Vagina (tissue), 2 donors: ENCODE measurements at regions not wholly inside any gene's neighbourhood (a gene's known extent, or its start where the extent isn't known, plus 50 kb on each side); places are given as distances from the start of the nearest gene placed in this dataset.
A peak's percentile ranks its signal among the peaks of the same experiment; 100 is the strongest.

Source experiments
- DNase-seq, 2 donors: peaks; one replicate each; pipeline ENCODE4 v3.0.0-alpha.2; 2017; ENCODE audit errors: extremely low spot score in 2 of 2
- H3K27ac ChIP-seq: fragments of 200-600 bp; sonication (generic); one replicate; pipeline ENCODE4 v1.5.1; 2019
- H3K27me3 ChIP-seq: fragments of 200-600 bp; sonication (generic); one replicate; pipeline ENCODE4 v1.5.1; 2019
- H3K36me3 ChIP-seq, 2 donors: fragments of 200-600 bp; sonication (generic); one replicate each; pipeline ENCODE4 v1.5.1; 2017 to 2019
- H3K4me1 ChIP-seq: fragments of 200-600 bp; sonication (generic); one replicate; pipeline ENCODE4 v1.5.1; 2019
- H3K4me3 ChIP-seq, 2 donors: fragments of 200-600 bp; sonication (generic); 1 replicate in 1 of 2; 2 replicates in 1 of 2; pipeline ENCODE4 v1.5.1; 2016 to 2019
- H3K9me3 ChIP-seq: fragments of 200-600 bp; sonication (generic); one replicate; pipeline ENCODE4 v1.5.1; 2019
- CTCF ChIP-seq, 3 experiments: fragments of 450-650 bp in 2 of 3; fragments of 200-600 bp in 1 of 3; sonication (generic) in 1 of 3; IDR thresholded peaks; one replicate each; pipeline ENCODE4 v1.5.1; 2017 to 2019; ENCODE audit warnings: antibody characterized with exemption in 3 of 3, mild to moderate bottlenecking in 2 of 3, moderate library complexity in 2 of 3
- POLR2A ChIP-seq, 2 donors: fragments of 450-650 bp; IDR thresholded peaks; one replicate each; pipeline ENCODE4 v1.6.1; 2017; ENCODE audit warnings: antibody characterized with exemption in 2 of 2, mild to moderate bottlenecking in 2 of 2, moderate library complexity in 2 of 2
- POLR2AphosphoS5 ChIP-seq, 2 donors: sonication (generic); formaldehyde crosslinking; IDR thresholded peaks; one replicate each; pipeline ENCODE4 v1.9.0; 2017; ENCODE audit warnings: antibody characterized with exemption in 2 of 2, mild to moderate bottlenecking in 2 of 2, low read depth in 1 of 2; ENCODE audit not compliant: insufficient read depth in 1 of 2
- intact Hi-C: fragments of 100-400 bp; cut with DNase I; formaldehyde crosslinking; loops from one replicate; pipeline ENCODE4 v1.15.1; 2023

DNA sequence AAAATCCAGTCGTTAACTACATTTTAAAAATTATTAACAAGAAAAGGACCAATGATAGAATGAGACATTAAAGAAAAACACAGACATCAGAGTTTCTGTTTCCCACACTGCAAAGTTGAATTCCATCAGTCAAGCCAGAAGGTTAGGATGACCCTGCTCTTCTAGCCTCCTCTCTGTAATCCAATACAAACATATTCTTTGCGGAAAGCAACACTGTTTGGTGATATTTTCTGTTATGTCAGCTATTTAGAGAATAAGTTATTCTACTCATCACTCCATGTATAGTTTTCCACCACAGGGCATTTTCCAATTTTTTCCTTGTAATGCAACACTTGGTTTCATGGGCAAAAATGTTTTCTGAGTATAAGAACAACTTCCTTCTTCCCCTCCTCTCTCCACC lies 152.3 kb downstream of the EVX1 start:
- Histone ChIP-seq H3K4me3 (no peak overlapping the region), H3K36me3 (no peaks in the 10 kb centered on the region), H3K9me3 (no peaks in the 10 kb centered on the region), H3K27me3 (no peaks in the 10 kb centered on the region), H3K4me1 (peaks cover 23% of the 10 kb centered on the region), H3K27ac (peak overlapping the region; percentile 69)
- intact Hi-C loops, result no loop called here
- no peak for DNase-seq
- TF ChIP-seq CTCF (IDR thresholded peaks at IDR 0.05) (no peak), POLR2AphosphoS5 (IDR thresholded peaks at IDR 0.05; ENCODE audit: insufficient read depth in 1 of 2, low read depth in 1 of 2) (no peak), POLR2A (IDR thresholded peaks at IDR 0.05) (no peak)

GRCh38 chr7:27395626-27396025 lies 153.0 kb downstream of the EVX1 start:
- H3K27me3 ChIP-seq, result no peaks in the 10 kb centered on the region
- no peak overlapping the region for H3K4me3 ChIP-seq
- H3K9me3 ChIP-seq, result no peaks in the 10 kb centered on the region
- H3K36me3 ChIP-seq, result no peaks in the 10 kb centered on the region
- TF ChIP-seq CTCF (IDR thresholded peaks at IDR 0.05), result no peak
- TF ChIP-seq POLR2AphosphoS5 (IDR thresholded peaks at IDR 0.05; ENCODE audit: insufficient read depth in 1 of 2, low read depth in 1 of 2), result no peak
- no peak for TF ChIP-seq POLR2A (IDR thresholded peaks at IDR 0.05)
- peak overlapping the region; percentile 69 for H3K27ac ChIP-seq
- H3K4me1 ChIP-seq, result peaks cover 18% of the 10 kb centered on the region
- DNase-seq, result peak in 1 of 2 donors; percentile 69
- intact Hi-C loops, result no loop called here

- intact Hi-C loops, result no loop called here
- Histone ChIP-seq H3K4me1 (peaks cover 18% of the 10 kb centered on the region), H3K27me3 (no peaks in the 10 kb centered on the region), H3K36me3 (no peaks in the 10 kb centered on the region), H3K4me3 (no peak overlapping the region), H3K9me3 (no peaks in the 10 kb centered on the region), H3K27ac (no peak overlapping the region)
- DNase-seq, result peak in 1 of 2 donors; percentile 42
- TF ChIP-seq POLR2A (IDR thresholded peaks at IDR 0.05), result no peak
- TF ChIP-seq CTCF (IDR thresholded peaks at IDR 0.05), result no peak
- no peak for TF ChIP-seq POLR2AphosphoS5 (IDR thresholded peaks at IDR 0.05; ENCODE audit: insufficient read depth in 1 of 2, low read depth in 1 of 2)
Measured at GRCh38 chr7:27397503-27397902, 154.9 kb downstream of the EVX1 start.

- Histone ChIP-seq H3K27me3 (no peaks in the 10 kb centered on the region), H3K4me3 (no peak overlapping the region), H3K4me1 (peaks cover 18% of the 10 kb centered on the region), H3K9me3 (no peaks in the 10 kb centered on the region), H3K27ac (no peak overlapping the region), H3K36me3 (no peaks in the 10 kb centered on the region)
- intact Hi-C loops, result no loop called here
- TF ChIP-seq POLR2A (IDR thresholded peaks at IDR 0.05) (no peak), CTCF (IDR thresholded peaks at IDR 0.05) (no peak), POLR2AphosphoS5 (IDR thresholded peaks at IDR 0.05; ENCODE audit: insufficient read depth in 1 of 2, low read depth in 1 of 2) (no peak)
- peak in 1 of 2 donors; percentile 62 for DNase-seq
Measured at GRCh38 chr7:27398851-27399250, 156.2 kb downstream of the EVX1 start.

DNA sequence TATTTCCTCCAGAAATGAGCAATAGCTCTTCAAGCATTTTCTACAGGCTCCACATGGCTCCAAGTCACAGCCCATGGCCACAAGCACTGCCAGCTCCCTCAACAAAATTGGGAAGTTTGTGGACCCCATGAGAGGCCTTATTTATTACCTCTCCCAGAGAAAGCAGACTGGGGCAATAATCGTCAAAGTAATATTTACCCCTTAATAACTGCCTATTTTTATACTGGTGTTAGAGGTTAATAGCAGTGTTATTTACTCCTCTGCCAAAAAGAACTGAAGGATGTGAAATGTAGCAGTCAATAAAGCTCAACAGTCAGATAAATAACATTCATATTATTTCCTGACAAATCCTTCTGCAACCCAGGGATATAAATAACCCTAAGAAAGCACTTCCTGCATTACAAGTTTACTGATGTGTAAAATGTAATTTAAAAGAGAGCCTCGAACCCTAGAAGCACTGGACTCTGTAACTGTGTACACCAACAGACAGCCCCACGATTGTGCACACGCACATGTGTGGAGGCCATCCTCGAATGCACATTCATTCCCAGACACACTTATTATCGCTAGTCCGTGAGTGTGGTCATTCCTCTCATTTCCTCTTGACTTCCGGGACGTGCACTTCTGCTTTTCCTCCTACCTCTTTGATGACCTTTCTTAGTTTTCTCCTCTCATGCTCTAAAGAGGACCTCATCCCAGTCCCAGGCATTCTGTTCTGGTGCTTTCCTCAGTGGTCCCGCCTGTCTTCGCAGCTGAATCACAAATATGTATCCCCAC lies 157.4 kb downstream of the EVX1 start:
- Histone ChIP-seq H3K4me3 (no peak overlapping the region), H3K9me3 (no peaks in the 10 kb centered on the region), H3K4me1 (peaks cover 11% of the 10 kb centered on the region), H3K27ac (no peak overlapping the region), H3K27me3 (no peaks in the 10 kb centered on the region), H3K36me3 (no peaks in the 10 kb centered on the region)
- intact Hi-C loops, result no loop called here
- TF ChIP-seq POLR2AphosphoS5 (IDR thresholded peaks at IDR 0.05; ENCODE audit: insufficient read depth in 1 of 2, low read depth in 1 of 2), result no peak
- no peak for TF ChIP-seq CTCF (IDR thresholded peaks at IDR 0.05)
- TF ChIP-seq POLR2A (IDR thresholded peaks at IDR 0.05), result no peak
- peak in 1 of 2 donors; percentile 20 for DNase-seq
